ENCODE measurements at regions not wholly inside any gene's neighbourhood (a gene's known extent, or its start where the extent isn't known, plus 50 kb on each side); places are given as distances from the start of the nearest gene placed in this dataset.

DNA sequence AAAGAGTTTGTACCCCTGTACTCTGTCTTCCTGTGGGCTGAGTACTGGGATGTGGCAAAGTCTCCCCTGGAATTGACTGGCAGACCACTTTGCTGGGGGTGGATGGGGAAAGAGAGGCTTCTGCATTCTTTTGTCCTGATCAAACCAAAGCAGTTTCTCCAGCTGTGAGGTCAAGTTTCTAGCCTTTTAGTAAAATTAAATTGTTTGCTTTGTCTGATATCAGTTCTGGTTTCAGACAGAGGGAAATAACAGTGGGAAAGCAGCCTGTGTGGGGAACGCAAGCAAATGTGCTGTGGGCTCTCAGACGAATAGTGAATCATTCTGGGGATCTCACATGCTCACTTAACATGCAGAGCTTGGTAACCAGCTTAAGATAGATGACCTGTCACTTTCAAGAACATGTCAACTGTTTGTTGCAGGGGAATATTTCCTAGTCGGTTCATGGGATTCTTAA lies 151.6 kb downstream of the FAT3 start:
- no peak overlapping the region for H3K4me2 ChIP-seq (ENCODE audit: insufficient read depth, insufficient read length, low read length)
- no peak overlapping the region for H3K23ac ChIP-seq (ENCODE audit: insufficient read length, low read depth, low read length)
- no peak overlapping the region for H2AK5ac ChIP-seq (ENCODE audit: insufficient read length, low read length)
- TF ChIP-seq CTCF (conservative IDR thresholded peaks at IDR 0.05): no peak
- H3K9me3 Mint-ChIP-seq: no peaks in the 10 kb centered on the region
- H3K23me2 ChIP-seq (ENCODE audit: insufficient read length, low read depth, low read length, poor library complexity, severe bottlenecking): no peaks in the 10 kb centered on the region
- H3K4me1 Mint-ChIP-seq: peaks cover 8 to 11% of the 10 kb centered on the region in 2 experiments
- peak overlapping the region in 1 of 3 experiments; percentile 19; a peak in 3 of 7 replicates for H3K27ac Mint-ChIP-seq
- H4K8ac ChIP-seq (replicated peaks; ENCODE audit: insufficient read length, low read depth, low read length): no peak overlapping the region
- no peak overlapping the region for H2BK20ac ChIP-seq (ENCODE audit: low read depth, low read length, poor library complexity, severe bottlenecking)
- no peak overlapping the region for H2BK120ac ChIP-seq (ENCODE audit: low read depth, low read length, poor library complexity, severe bottlenecking)
- H3K4me1 ChIP-seq (ENCODE audit: insufficient read depth, low read length): peaks cover 2% of the 10 kb centered on the region; the same call in 1 of the 2 replicates
- H2BK15ac ChIP-seq (ENCODE audit: low read depth, low read length): no peak overlapping the region
- WGBS (ENCODE audit: extremely low coverage, insufficient read length, low lambda C conversion rate): no CpG with 5 or more reads among the region's 3 CpGs
- no peak overlapping the region for H3K14ac ChIP-seq (ENCODE audit: insufficient read depth, low read length)
- H2BK12ac ChIP-seq (ENCODE audit: insufficient read length, low read depth, low read length): no peak overlapping the region
- no peak overlapping the region for H3K18ac ChIP-seq (ENCODE audit: insufficient read length, low read depth, low read length)
- no peak overlapping the region for H4K5ac ChIP-seq (ENCODE audit: insufficient read length, low read depth, low read length)
- no peak overlapping the region for H3K56ac ChIP-seq (ENCODE audit: insufficient read length, low read depth, low read length)
- no peak overlapping the region for H3K4me3 Mint-ChIP-seq
- H3K36me3 Mint-ChIP-seq (ENCODE audit: insufficient read depth in 1 of 3, low read depth in 3 of 3): no peaks in the 10 kb centered on the region; a peak in 1 of 7 replicates
- no peak overlapping the region for H4K91ac ChIP-seq (ENCODE audit: insufficient read length, low read depth, low read length)
- H3K27me3 Mint-ChIP-seq (ENCODE audit: low read depth): no peaks in the 10 kb centered on the region
- H3K27me3 ChIP-seq (ENCODE audit: insufficient read depth, low read length): no peaks in the 10 kb centered on the region
- H2AFZ ChIP-seq (ENCODE audit: low read length): no peak overlapping the region
- DNase-seq: no peak
- no peaks in the 10 kb centered on the region for H3K9me3 ChIP-seq (ENCODE audit: control insufficient read depth, low read depth, low read length)
- H3K79me1 ChIP-seq (ENCODE audit: insufficient read depth, low read depth, low read length, poor library complexity, severe bottlenecking): no peaks in the 10 kb centered on the region
- peaks cover 6% of the 10 kb centered on the region; the same call in 1 of the 2 replicates for H3K79me2 ChIP-seq (ENCODE audit: insufficient read depth, low read length)
- no peak overlapping the region for H3K27ac ChIP-seq (ENCODE audit: insufficient read length, low read depth, low read length)
- H3K9ac ChIP-seq (ENCODE audit: extremely low read depth, insufficient read length, low read length): no peak overlapping the region
- no peak overlapping the region for H3T11ph ChIP-seq (ENCODE audit: low read length)
- H2BK5ac ChIP-seq (ENCODE audit: insufficient read length, low read length): no peak overlapping the region
- peaks cover 2% of the 10 kb centered on the region for H4K20me1 ChIP-seq (ENCODE audit: control insufficient read depth, insufficient read depth, insufficient read length)
- no peak overlapping the region for H3K4ac ChIP-seq (ENCODE audit: low read depth, low read length)
